ENCODE measurements at regions not wholly inside any gene's neighbourhood (a gene's known extent, or its start where the extent isn't known, plus 50 kb on each side); places are given as distances from the start of the nearest gene placed in this dataset.

DNA sequence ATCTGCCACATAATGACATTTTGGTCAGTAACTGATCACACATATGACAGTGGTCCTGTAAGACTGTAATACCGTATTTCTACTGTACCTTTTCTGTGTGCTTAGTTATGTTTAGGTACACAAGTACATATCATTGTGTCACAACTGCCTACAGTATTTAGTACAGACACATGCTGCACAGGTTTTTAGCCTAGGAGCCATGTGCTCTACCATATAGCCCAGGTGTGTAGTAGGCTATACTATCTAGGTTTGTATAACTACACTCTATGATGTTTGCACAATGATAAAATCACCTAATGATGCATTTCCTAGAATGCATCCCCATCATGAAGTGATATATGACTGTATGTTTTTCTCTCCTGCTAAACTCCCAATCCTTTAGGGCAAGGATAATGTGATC, 61.2 kb upstream of the MIR17HG start:
- peaks cover 7% of the 10 kb centered on the region for H3K4me1 Mint-ChIP-seq
- DNase-seq (ENCODE audit: low read depth, low spot score), result no peak
- no peaks in the 10 kb centered on the region for H3K36me3 Mint-ChIP-seq (ENCODE audit: low read depth)
- no peaks in the 10 kb centered on the region for H3K27me3 Mint-ChIP-seq (ENCODE audit: low read depth)
- peaks cover 6% of the 10 kb centered on the region for H3K9me3 Mint-ChIP-seq
- no peak overlapping the region for H3K27ac Mint-ChIP-seq (ENCODE audit: unreplicated experiment)
- TF ChIP-seq, protein P1, sequence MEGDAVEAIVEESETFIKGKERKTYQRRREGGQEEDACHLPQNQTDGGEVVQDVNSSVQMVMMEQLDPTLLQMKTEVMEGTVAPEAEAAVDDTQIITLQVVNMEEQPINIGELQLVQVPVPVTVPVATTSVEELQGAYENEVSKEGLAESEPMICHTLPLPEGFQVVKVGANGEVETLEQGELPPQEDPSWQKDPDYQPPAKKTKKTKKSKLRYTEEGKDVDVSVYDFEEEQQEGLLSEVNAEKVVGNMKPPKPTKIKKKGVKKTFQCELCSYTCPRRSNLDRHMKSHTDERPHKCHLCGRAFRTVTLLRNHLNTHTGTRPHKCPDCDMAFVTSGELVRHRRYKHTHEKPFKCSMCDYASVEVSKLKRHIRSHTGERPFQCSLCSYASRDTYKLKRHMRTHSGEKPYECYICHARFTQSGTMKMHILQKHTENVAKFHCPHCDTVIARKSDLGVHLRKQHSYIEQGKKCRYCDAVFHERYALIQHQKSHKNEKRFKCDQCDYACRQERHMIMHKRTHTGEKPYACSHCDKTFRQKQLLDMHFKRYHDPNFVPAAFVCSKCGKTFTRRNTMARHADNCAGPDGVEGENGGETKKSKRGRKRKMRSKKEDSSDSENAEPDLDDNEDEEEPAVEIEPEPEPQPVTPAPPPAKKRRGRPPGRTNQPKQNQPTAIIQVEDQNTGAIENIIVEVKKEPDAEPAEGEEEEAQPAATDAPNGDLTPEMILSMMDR (conservative IDR thresholded peaks at IDR 0.05), result no peak
- H3K4me3 Mint-ChIP-seq, result no peak overlapping the region

DNA sequence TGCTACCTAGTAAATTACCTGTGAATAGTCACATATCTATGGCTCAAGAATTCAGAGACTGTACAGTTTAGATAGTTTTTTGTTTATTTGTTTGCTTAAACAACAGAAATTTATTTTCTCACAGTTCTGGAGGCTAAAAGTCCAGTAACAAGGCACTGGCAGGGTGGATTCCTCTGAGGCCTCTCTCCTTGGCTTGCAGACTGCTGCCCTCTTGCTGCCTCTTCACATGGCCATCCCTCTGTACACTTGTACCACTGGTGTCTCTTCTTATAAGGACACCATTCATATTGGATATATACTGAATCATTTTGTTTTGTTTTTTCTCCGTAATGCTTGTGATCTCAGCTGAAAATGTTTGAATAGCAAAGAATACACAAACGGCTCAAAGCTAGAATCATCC, 56.4 kb upstream of the MIR17HG start:
- TF ChIP-seq, protein P1 (conservative IDR thresholded peaks at IDR 0.05), result no peak
- Mint-ChIP-seq H3K4me1 (peaks cover 18% of the 10 kb centered on the region), H3K4me3 (no peak overlapping the region), H3K27ac (ENCODE audit: unreplicated experiment) (no peak overlapping the region), H3K36me3 (ENCODE audit: low read depth) (no peaks in the 10 kb centered on the region), H3K27me3 (ENCODE audit: low read depth) (no peaks in the 10 kb centered on the region), H3K9me3 (peaks cover 9% of the 10 kb centered on the region)
- DNase-seq (ENCODE audit: low read depth, low spot score), result no peak

DNA sequence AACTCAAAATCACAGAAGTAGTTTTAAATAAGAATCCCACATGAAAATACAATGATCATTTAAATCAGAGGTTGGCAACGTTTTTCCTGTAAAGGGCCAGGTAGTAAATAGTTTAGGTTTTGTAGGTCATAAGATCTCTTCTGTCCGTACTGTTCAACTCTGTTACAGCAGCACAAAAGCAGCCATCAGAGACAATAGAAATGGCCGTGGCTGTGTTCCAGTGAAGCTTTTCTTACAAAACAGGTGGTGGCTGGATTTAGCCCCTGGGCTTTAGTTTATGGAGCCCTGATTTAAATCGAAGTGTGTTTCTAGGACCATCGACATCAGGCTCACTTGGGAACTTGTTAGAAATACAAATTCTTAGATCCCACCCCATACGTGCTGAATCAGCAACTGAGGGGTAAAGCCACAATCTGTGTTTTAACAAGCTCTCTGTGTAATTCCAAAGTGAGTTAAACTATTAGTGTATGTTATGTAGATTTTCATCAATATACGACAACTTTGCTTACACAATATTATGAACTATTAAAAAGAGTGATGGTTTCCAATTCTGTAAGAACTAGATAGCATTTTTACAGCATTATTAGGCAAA, 54.8 kb upstream of the MIR17HG start:
- TF ChIP-seq, protein P1 (conservative IDR thresholded peaks at IDR 0.05), result no peak
- no peaks in the 10 kb centered on the region for H3K27me3 Mint-ChIP-seq (ENCODE audit: low read depth)
- peaks cover 9% of the 10 kb centered on the region for H3K9me3 Mint-ChIP-seq
- peaks cover 18% of the 10 kb centered on the region for H3K4me1 Mint-ChIP-seq
- no peak for DNase-seq (ENCODE audit: low read depth, low spot score)
- H3K27ac Mint-ChIP-seq (ENCODE audit: unreplicated experiment), result no peak overlapping the region
- no peaks in the 10 kb centered on the region for H3K36me3 Mint-ChIP-seq (ENCODE audit: low read depth)
- H3K4me3 Mint-ChIP-seq, result no peak overlapping the region

DNA sequence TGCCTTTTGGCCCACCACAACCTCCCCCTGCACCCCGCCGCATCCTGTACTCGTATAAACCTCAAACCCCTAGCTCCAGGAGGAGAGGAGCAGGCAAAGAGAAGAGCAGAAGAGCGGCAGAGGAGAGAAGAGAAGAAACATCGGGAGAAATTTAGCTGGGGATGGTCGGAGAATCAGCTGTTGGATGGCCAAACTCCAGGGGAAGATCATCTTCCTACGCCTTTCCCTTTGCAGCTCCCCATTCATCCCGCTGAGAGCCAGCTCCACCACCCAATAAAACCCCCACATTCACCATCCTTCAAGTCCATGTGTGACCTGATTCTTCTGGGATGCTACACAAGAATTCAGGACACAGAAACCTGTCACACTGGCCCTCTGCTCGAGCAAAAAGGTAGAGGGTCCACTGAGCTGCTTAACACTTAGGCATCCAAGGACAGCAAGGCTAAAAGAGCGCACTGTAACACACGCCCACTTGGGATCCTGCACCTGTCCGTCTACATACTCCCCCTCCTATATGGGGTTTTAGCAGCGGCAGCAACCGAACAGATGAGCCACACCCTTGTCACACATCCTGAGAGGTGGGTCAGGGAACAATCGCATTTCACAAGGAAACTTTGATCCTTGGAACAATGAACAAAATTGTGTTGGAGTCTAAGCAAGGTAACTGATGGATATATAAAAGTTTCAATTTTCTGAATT, 51.6 kb upstream of the MIR17HG start:
- Mint-ChIP-seq H3K36me3 (ENCODE audit: low read depth) (no peaks in the 10 kb centered on the region), H3K4me1 (peaks cover 15% of the 10 kb centered on the region), H3K4me3 (no peak overlapping the region), H3K9me3 (peaks cover 4% of the 10 kb centered on the region), H3K27ac (ENCODE audit: unreplicated experiment) (no peak overlapping the region), H3K27me3 (ENCODE audit: low read depth) (no peaks in the 10 kb centered on the region)
- DNase-seq (ENCODE audit: low read depth, low spot score), result no peak
- TF ChIP-seq, protein P1 (conservative IDR thresholded peaks at IDR 0.05), result no peak

DNA sequence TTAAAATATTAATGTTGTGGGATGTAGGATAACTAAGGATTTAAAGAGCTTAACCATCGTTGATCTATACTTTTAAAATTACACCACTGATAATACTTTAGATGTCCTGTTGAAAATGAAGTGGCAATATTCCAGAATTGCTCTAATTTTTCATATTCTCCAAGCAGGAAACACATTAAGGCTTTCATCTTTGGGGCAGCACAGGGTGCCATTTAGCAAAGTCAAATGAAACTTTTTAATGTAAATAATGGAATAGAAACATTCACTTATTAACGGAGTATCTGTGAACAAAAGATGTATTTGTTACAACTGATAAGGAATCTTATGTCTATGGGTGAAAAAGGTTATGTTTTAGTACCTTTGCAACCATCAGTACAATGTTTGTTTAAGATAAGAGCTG, 50.0 kb upstream of the MIR17HG start:
- Mint-ChIP-seq H3K27me3 (ENCODE audit: low read depth) (no peaks in the 10 kb centered on the region), H3K36me3 (ENCODE audit: low read depth) (no peaks in the 10 kb centered on the region), H3K27ac (ENCODE audit: unreplicated experiment) (no peak overlapping the region), H3K4me3 (no peak overlapping the region), H3K4me1 (peaks cover 3% of the 10 kb centered on the region), H3K9me3 (no peaks in the 10 kb centered on the region)
- DNase-seq (ENCODE audit: low read depth, low spot score), result no peak
- TF ChIP-seq, protein P1 (conservative IDR thresholded peaks at IDR 0.05), result no peak
